UCSD-AML1 (cell line): ENCODE measurements at regions not wholly inside any gene's neighbourhood (a gene's known extent, or its start where the extent isn't known, plus 50 kb on each side); places are given as distances from the start of the nearest gene placed in this dataset.
"Not testable (repeated sequence)": the region's sequence is repeated elsewhere in the genome, so short reads cannot be mapped to it uniquely, and the experiment has no call there.

Experiments used
- DNase-seq: peaks from one replicate; lab custom pipeline; 2025; ENCODE audit not compliant: unreplicated experiment; lab: John Stamatoyannopoulos, UW

- DNase-seq, result no peak
Measured at GRCh38 chr2:176566496-176566895, 297.3 kb downstream of the MTX2 start.

- DNase-seq, result no peak
Measured at GRCh38 chr2:176566961-176567360, 297.7 kb downstream of the MTX2 start.

- DNase-seq, result no peak
Measured at GRCh38 chr2:176567361-176567760, 298.1 kb downstream of the MTX2 start.

- no peak for DNase-seq
Measured at GRCh38 chr2:176569574-176569973, 300.3 kb downstream of the MTX2 start.

GRCh38 chr2:176573612-176574483 lies 304.6 kb downstream of the MTX2 start:
- no peak for DNase-seq

GRCh38 chr2:176574484-176575236 lies 305.4 kb downstream of the MTX2 start:
- no peak for DNase-seq

GRCh38 chr2:176575237-176575744 lies 306.0 kb downstream of the MTX2 start:
- DNase-seq, result no peak

GRCh38 chr2:176577054-176577453 lies 307.8 kb downstream of the MTX2 start:
- no peak for DNase-seq

GRCh38 chr2:176578292-176578691 lies 309.1 kb downstream of the MTX2 start:
- not testable (repeated sequence) for DNase-seq

- no peak for DNase-seq
Measured at GRCh38 chr2:176579608-176580007, 310.4 kb downstream of the MTX2 start.

- DNase-seq, result no peak
Measured at GRCh38 chr2:176581557-176582165, 312.4 kb downstream of the MTX2 start.

GRCh38 chr2:176582176-176582575 lies 312.9 kb downstream of the MTX2 start:
- no peak for DNase-seq

- no peak for DNase-seq
Measured at GRCh38 chr2:176582990-176583481, 313.8 kb downstream of the MTX2 start.

- DNase-seq, result no peak
Measured at GRCh38 chr2:176583607-176584006, 314.4 kb downstream of the MTX2 start.

GRCh38 chr2:176584333-176584732 lies 315.1 kb downstream of the MTX2 start:
- DNase-seq, result no peak

- no peak for DNase-seq
Measured at GRCh38 chr2:176585291-176585690, 316.0 kb downstream of the MTX2 start.

GRCh38 chr2:176585791-176586190 lies 316.5 kb downstream of the MTX2 start:
- no peak for DNase-seq

- no peak for DNase-seq
Measured at GRCh38 chr2:176589287-176589686, 320.0 kb downstream of the MTX2 start.

GRCh38 chr2:176589825-176590440 lies 320.7 kb downstream of the MTX2 start:
- DNase-seq, result no peak

- no peak for DNase-seq
Measured at GRCh38 chr2:176592216-176592615, 323.0 kb downstream of the MTX2 start.

GRCh38 chr2:176595986-176596385 lies 326.7 kb downstream of the MTX2 start:
- no peak for DNase-seq
